Esophagus muscularis mucosa (tissue), 4 donors: ENCODE measurements at regions not wholly inside any gene's neighbourhood (a gene's known extent, or its start where the extent isn't known, plus 50 kb on each side); places are given as distances from the start of the nearest gene placed in this dataset.

ENCODE experiments used
- DNase-seq: peaks from one replicate; pipeline ENCODE4 v3.0.0-alpha.2; 2017; ENCODE audit errors: extremely low spot score
- H3K27ac ChIP-seq, 4 donors: fragments of 200-600 bp; sonication (generic); replicated peaks in 1 of 4; 1 replicate in 3 of 4; 2 replicates in 1 of 4; pipeline ENCODE4 v1.5.1; 2016 to 2019; ENCODE audit warnings: mild to moderate bottlenecking in 1 of 4
- H3K27me3 ChIP-seq, 4 donors: fragments of 200-600 bp; sonication (generic); one replicate each; pipeline versions ENCODE4 v1.5.1 to v1.6.0; 2016 to 2019
- H3K36me3 ChIP-seq, 4 donors: fragments of 200-600 bp; sonication (generic); one replicate each; pipeline ENCODE4 v1.5.1; 2016 to 2019
- H3K4me1 ChIP-seq, 4 donors: fragments of 200-600 bp; sonication (generic); one replicate each; pipeline ENCODE4 v1.5.1; 2016 to 2019
- H3K4me3 ChIP-seq, 4 donors: fragments of 200-600 bp; sonication (generic); 1 replicate in 2 of 4; 2 replicates in 2 of 4; pipeline ENCODE4 v1.5.1; 2016 to 2019; ENCODE audit warnings: mild to moderate bottlenecking in 4 of 4, moderate library complexity in 1 of 4
- H3K9me3 ChIP-seq, 4 donors: fragments of 200-600 bp; sonication (generic); 1 replicate in 3 of 4; 2 replicates in 1 of 4; pipeline ENCODE4 v1.5.1; 2016 to 2019
- EP300 ChIP-seq: sonication (generic); formaldehyde crosslinking; IDR thresholded peaks from one replicate; pipeline ENCODE4 v1.6.1; 2017; ENCODE audit warnings: antibody characterized with exemption
- POLR2A ChIP-seq: fragments of 450-650 bp; IDR thresholded peaks from one replicate; pipeline ENCODE4 v1.6.1; 2017; ENCODE audit warnings: antibody characterized with exemption, moderate library complexity, mild to moderate bottlenecking, low read depth
- POLR2AphosphoS5 ChIP-seq, 2 donors: sonication (generic); formaldehyde crosslinking; IDR thresholded peaks; one replicate each; pipeline ENCODE4 v1.6.1; 2017; ENCODE audit warnings: antibody characterized with exemption in 2 of 2
- WGBS: methylation state at CpG from one replicate; pipeline ENCODE4 v1.1.5; 2018; 5-methylcytosine and 5-hydroxymethylcytosine counted together
- intact Hi-C: fragments of 100-400 bp; cut with DNase I; formaldehyde crosslinking; loops from one replicate; pipeline ENCODE4 v1.15.1; 2023
- TF ChIP-seq, protein P1 (sequence below), 3 experiments: fragments of 200-600 bp in 2 of 3; fragments of 450-650 bp in 1 of 3; sonication (generic) in 2 of 3; IDR thresholded peaks; one replicate each; pipeline ENCODE4 v1.5.1; 2017 to 2019; ENCODE audit warnings: antibody characterized with exemption in 3 of 3, mild to moderate bottlenecking in 2 of 3, moderate library complexity in 1 of 3

DNA sequence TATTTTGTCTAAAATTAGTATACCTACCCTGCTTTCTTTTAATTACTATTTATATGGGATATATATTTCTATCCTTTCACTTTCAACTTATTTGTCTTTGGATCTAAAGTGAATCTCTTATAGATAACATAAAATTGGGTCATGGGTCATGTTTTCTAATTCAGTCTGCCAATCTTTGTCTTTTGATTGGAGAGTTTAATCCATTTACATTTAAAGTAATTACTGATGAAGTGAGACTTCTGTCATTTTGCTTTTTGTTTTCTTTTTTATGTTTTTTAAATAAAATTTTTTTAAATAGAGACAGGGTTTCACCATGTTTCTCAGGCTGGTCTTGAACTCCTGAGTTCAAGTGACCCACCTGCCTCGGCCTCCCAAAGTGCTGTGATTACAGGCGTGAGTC, 50.5 kb upstream of the PRDM1 start:
- H3K27me3 ChIP-seq, result no peaks in the 10 kb centered on the region
- no peak for TF ChIP-seq POLR2AphosphoS5 (IDR thresholded peaks at IDR 0.05)
- no peak for TF ChIP-seq POLR2A
- TF ChIP-seq, protein P1, sequence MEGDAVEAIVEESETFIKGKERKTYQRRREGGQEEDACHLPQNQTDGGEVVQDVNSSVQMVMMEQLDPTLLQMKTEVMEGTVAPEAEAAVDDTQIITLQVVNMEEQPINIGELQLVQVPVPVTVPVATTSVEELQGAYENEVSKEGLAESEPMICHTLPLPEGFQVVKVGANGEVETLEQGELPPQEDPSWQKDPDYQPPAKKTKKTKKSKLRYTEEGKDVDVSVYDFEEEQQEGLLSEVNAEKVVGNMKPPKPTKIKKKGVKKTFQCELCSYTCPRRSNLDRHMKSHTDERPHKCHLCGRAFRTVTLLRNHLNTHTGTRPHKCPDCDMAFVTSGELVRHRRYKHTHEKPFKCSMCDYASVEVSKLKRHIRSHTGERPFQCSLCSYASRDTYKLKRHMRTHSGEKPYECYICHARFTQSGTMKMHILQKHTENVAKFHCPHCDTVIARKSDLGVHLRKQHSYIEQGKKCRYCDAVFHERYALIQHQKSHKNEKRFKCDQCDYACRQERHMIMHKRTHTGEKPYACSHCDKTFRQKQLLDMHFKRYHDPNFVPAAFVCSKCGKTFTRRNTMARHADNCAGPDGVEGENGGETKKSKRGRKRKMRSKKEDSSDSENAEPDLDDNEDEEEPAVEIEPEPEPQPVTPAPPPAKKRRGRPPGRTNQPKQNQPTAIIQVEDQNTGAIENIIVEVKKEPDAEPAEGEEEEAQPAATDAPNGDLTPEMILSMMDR (IDR thresholded peaks at IDR 0.05), result no peak
- TF ChIP-seq EP300, result no peak
- intact Hi-C loops, result no loop called here
- H3K9me3 ChIP-seq, result peaks cover 0 to 18% (median 11%) of the 10 kb centered on the region in 4 donors
- H3K4me3 ChIP-seq, result no peak overlapping the region
- no peaks in the 10 kb centered on the region for H3K4me1 ChIP-seq
- no peak overlapping the region for H3K27ac ChIP-seq
- DNase-seq, result no peak
- no peaks in the 10 kb centered on the region for H3K36me3 ChIP-seq
- 94% methylated on average over 2 of the region's 2 CpGs for WGBS

DNA sequence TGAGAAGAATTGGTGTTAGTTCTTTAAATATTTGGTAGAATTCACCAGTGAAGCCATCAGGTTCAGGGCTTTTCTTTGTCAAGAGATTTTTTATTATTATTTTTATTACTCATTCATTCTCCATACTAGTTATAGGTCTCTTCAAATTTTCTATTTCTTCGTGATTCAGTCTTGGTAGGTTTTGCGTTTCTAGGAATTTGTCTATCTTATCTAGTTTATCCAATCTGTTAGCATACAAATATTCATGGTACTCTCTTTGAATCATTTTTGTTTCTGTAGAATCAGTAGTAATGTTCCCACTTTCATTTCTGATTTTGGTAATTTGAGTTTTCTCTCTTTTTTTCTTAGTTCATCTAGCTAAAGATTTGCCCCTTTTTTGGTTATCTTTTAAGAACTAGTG, 52.3 kb upstream of the PRDM1 start:
- H3K4me3 ChIP-seq, result no peak overlapping the region
- TF ChIP-seq POLR2AphosphoS5 (IDR thresholded peaks at IDR 0.05) (no peak), POLR2A (no peak), EP300 (no peak)
- TF ChIP-seq, protein P1 (IDR thresholded peaks at IDR 0.05), result no peak
- intact Hi-C loops, result no loop called here
- WGBS, result 96% methylated on average over 2 of the region's 2 CpGs
- no peak overlapping the region for H3K27ac ChIP-seq
- H3K9me3 ChIP-seq, result peaks cover 0 to 18% (median 11%) of the 10 kb centered on the region in 4 donors
- no peaks in the 10 kb centered on the region for H3K36me3 ChIP-seq
- H3K4me1 ChIP-seq, result no peaks in the 10 kb centered on the region
- DNase-seq, result no peak
- H3K27me3 ChIP-seq, result no peaks in the 10 kb centered on the region

DNA sequence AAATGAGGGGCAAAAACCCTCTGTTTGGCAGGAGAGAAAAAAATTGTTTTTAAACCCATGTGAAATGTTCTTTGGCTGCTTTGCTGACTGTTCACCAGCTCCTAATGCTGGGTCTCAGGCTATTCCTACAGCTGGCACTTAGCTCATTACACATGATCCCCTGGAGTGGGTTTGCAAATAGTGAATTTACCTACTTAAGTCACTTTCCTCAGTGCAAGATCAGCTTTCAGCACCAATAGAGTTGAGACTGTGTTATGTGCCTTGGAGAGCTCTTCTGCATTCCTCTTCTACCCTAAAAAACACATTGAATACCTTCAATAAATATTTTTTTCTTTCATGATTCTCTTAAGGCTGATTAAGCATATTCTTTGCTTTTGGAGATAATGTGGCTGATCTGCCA, 58.4 kb upstream of the PRDM1 start:
- intact Hi-C loops, result no loop called here
- no peak overlapping the region for H3K27ac ChIP-seq
- H3K27me3 ChIP-seq, result peaks cover 0 to 10% (median 2%) of the 10 kb centered on the region in 4 donors
- no peaks in the 10 kb centered on the region for H3K36me3 ChIP-seq
- DNase-seq, result no peak
- H3K4me1 ChIP-seq, result no peaks in the 10 kb centered on the region
- TF ChIP-seq POLR2AphosphoS5 (IDR thresholded peaks at IDR 0.05) (no peak), POLR2A (no peak), EP300 (no peak)
- TF ChIP-seq, protein P1 (IDR thresholded peaks at IDR 0.05), result no peak
- no peaks in the 10 kb centered on the region for H3K9me3 ChIP-seq
- no peak overlapping the region for H3K4me3 ChIP-seq

DNA sequence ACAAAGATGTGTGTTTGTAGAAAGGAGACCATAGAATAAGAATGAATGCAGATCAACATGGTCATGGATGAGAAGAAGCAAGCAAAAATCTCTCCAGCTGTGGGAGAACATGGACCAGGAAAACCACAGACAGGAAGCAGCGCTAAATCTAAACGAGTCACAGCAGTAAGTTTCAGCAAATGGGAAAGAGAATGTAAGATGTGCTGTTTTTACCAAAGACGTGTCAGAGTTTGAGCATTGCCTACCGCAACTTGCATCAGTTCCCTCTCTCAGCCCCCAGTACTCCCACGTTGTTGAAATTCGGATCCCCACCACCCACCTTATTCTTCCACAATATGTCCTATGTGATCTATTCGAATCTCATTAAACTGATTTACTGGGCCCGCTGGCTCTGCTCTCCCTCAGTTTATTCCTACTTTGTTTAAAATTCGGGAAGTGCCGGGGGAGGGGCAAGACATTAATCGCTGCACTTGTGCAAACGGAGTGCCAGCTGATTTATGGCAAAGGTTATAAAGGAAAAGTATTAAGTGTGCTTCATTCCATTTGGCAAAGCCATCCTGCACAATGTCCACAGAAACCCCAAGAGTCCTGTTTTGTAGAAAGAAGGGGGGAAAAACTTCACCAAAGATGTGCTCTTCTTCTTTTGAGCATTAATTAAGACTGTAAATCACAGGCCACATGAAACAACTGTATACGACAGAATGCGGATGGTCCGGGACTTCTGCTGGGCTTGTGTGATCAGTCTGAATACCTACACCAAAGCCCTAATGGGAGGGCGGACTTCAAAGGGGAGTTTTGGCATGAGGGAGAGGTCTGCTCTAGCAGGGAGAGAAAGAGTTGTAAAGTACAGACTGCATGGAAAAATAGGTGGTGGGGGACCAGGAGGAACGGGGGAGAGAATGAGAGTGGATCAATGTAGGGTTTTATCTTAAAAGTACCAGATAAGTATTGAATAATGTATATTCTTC, 59.1 kb upstream of the PRDM1 start:
- Histone ChIP-seq H3K4me3 (no peak overlapping the region), H3K36me3 (no peaks in the 10 kb centered on the region), H3K9me3 (no peaks in the 10 kb centered on the region), H3K4me1 (no peaks in the 10 kb centered on the region), H3K27ac (no peak overlapping the region), H3K27me3 (peaks cover 0 to 10% (median 2%) of the 10 kb centered on the region in 4 donors)
- 43% methylated on average over 17 of the region's 17 CpGs for WGBS
- TF ChIP-seq POLR2A (no peak), POLR2AphosphoS5 (IDR thresholded peaks at IDR 0.05) (no peak), EP300 (no peak)
- TF ChIP-seq, protein P1 (IDR thresholded peaks at IDR 0.05), result no peak
- DNase-seq, result no peak
- intact Hi-C loops, result no loop called here
